DOHH2 (cell line): ENCODE measurements at regions not wholly inside any gene's neighbourhood (a gene's known extent, or its start where the extent isn't known, plus 50 kb on each side); places are given as distances from the start of the nearest gene placed in this dataset.

Source experiments
- H3F3A ChIP-seq: fragments of 200-600 bp; sonication (generic), shearing (Covaris generic); 2 replicates; pipeline ENCODE4 v1.6.0; 2016; ENCODE audit warnings: antibody characterized with exemption, mild to moderate bottlenecking; ENCODE audit not compliant: control insufficient read depth, insufficient read depth
- H3K27ac ChIP-seq: fragments of 200-600 bp; sonication (generic); 2 replicates; pipeline ENCODE4 v1.5.1; 2014; ENCODE audit warnings: low read depth, mild to moderate bottlenecking, low read length, moderate library complexity
- H3K27me3 ChIP-seq: fragments of 200-600 bp; sonication (generic); 2 replicates; pipeline ENCODE4 v1.6.1; 2014; ENCODE audit warnings: mild to moderate bottlenecking, low read length, mixed read lengths; ENCODE audit not compliant: control insufficient read depth
- H3K36me3 ChIP-seq: fragments of 200-600 bp; sonication (generic); 2 replicates; pipeline ENCODE4 v1.6.1; 2014; ENCODE audit warnings: mild to moderate bottlenecking, low read length, moderate library complexity, mixed read lengths; ENCODE audit not compliant: control insufficient read depth
- H3K4me1 ChIP-seq: fragments of 200-600 bp; sonication (generic); 2 replicates; pipeline ENCODE4 v1.6.1; 2014; ENCODE audit warnings: mild to moderate bottlenecking, low read length, mixed read lengths; ENCODE audit not compliant: control insufficient read depth
- H3K4me2 ChIP-seq: fragments of 200-600 bp; sonication (generic); 2 replicates; pipeline ENCODE4 v1.6.0; 2014; ENCODE audit warnings: mild to moderate bottlenecking, low read length, moderate library complexity
- H3K4me3 ChIP-seq: fragments of 200-600 bp; sonication (generic); 2 replicates; pipeline ENCODE4 v1.5.1; 2014; ENCODE audit warnings: mild to moderate bottlenecking, low read length, mixed read lengths
- H3K79me2 ChIP-seq: fragments of 200-600 bp; sonication (generic); 2 replicates; pipeline ENCODE4 v1.6.1; 2014; ENCODE audit warnings: mild to moderate bottlenecking, low read length, mixed read lengths; ENCODE audit not compliant: control insufficient read depth
- H3K9me2 ChIP-seq: fragments of 200-600 bp; sonication (generic); replicated peaks from 2 replicates; pipeline ENCODE4 v1.6.1; 2014; ENCODE audit warnings: mild to moderate bottlenecking, low read length, mixed read lengths; ENCODE audit not compliant: control insufficient read depth
- H3K9me3 ChIP-seq: fragments of 200-600 bp; sonication (generic); 2 replicates; pipeline ENCODE4 v1.6.1; 2014; ENCODE audit warnings: antibody characterized with exemption, low read length, mixed read lengths; ENCODE audit not compliant: control insufficient read depth, insufficient read depth
- H4K20me1 ChIP-seq: fragments of 200-600 bp; sonication (generic); 2 replicates; pipeline ENCODE4 v1.6.0; 2014; ENCODE audit warnings: low read depth, mild to moderate bottlenecking, antibody characterized with exemption, low read length, moderate library complexity; ENCODE audit not compliant: control insufficient read depth, insufficient read depth
- CTCF ChIP-seq: fragments of 200-600 bp; sonication (generic); IDR thresholded peaks from one replicate; pipeline ENCODE4 v1.5.1; 2014; ENCODE audit warnings: antibody characterized with exemption, mild to moderate bottlenecking, low read depth, low read length; ENCODE audit not compliant: poor library complexity, severe bottlenecking
- EZH2phosphoT487 ChIP-seq: fragments of 200-600 bp; sonication (generic); IDR thresholded peaks from 2 replicates; pipeline ENCODE4 v1.6.1; 2017; ENCODE audit warnings: borderline replicate concordance, mild to moderate bottlenecking, antibody characterized with exemption, low read length, moderate library complexity, mixed read lengths

DNA sequence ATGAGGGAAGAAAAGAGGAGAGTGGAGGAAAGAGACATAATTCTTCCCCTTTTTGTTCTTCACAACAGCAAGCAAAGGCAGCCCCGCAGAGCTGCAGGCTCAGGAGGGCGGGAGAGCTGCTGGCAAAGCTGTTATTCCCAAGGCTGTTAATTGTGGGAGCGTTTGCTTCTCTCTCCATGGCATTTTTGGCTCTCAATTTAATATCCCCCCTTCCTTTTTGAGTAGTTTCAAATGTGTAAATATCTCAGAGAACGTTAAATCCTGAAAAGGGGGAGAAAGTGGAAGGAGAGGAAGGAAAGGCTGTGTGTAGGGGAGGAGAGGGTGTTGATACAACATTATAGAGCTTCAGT lies 165.7 kb downstream of the NSG2 start:
- H3K4me1 ChIP-seq: no peaks in the 10 kb centered on the region
- no peak overlapping the region for H3K4me3 ChIP-seq
- no peaks in the 10 kb centered on the region for H3K79me2 ChIP-seq
- no peaks in the 10 kb centered on the region for H3F3A ChIP-seq
- H3K36me3 ChIP-seq: no peaks in the 10 kb centered on the region
- H4K20me1 ChIP-seq: no peaks in the 10 kb centered on the region
- H3K4me2 ChIP-seq: no peak overlapping the region
- no peaks in the 10 kb centered on the region for H3K9me3 ChIP-seq
- no peak overlapping the region for H3K27ac ChIP-seq
- TF ChIP-seq CTCF (no peak), EZH2phosphoT487 (no peak)
- no peaks in the 10 kb centered on the region for H3K9me2 ChIP-seq
- H3K27me3 ChIP-seq: no peaks in the 10 kb centered on the region

GRCh38 chr5:174217527-174217926 lies 172.0 kb downstream of the NSG2 start:
- H3K9me3 ChIP-seq: no peaks in the 10 kb centered on the region
- H3K4me1 ChIP-seq: no peaks in the 10 kb centered on the region
- H3F3A ChIP-seq: no peaks in the 10 kb centered on the region
- H3K27me3 ChIP-seq: no peaks in the 10 kb centered on the region
- H4K20me1 ChIP-seq: no peaks in the 10 kb centered on the region
- TF ChIP-seq CTCF (no peak), EZH2phosphoT487 (no peak)
- no peaks in the 10 kb centered on the region for H3K79me2 ChIP-seq
- H3K36me3 ChIP-seq: no peaks in the 10 kb centered on the region
- H3K4me3 ChIP-seq: no peak overlapping the region
- no peak overlapping the region for H3K4me2 ChIP-seq
- H3K27ac ChIP-seq: no peak overlapping the region
- H3K9me2 ChIP-seq: no peaks in the 10 kb centered on the region

GRCh38 chr5:174218162-174218561 lies 172.7 kb downstream of the NSG2 start:
- Histone ChIP-seq H3K4me2 (no peak overlapping the region), H3K79me2 (no peaks in the 10 kb centered on the region), H3K9me2 (no peaks in the 10 kb centered on the region), H4K20me1 (no peaks in the 10 kb centered on the region), H3K4me3 (no peak overlapping the region), H3K27me3 (no peaks in the 10 kb centered on the region), H3K4me1 (no peaks in the 10 kb centered on the region), H3F3A (no peaks in the 10 kb centered on the region), H3K36me3 (no peaks in the 10 kb centered on the region), H3K27ac (no peak overlapping the region), H3K9me3 (no peaks in the 10 kb centered on the region)
- TF ChIP-seq EZH2phosphoT487 (no peak), CTCF (no peak)

DNA sequence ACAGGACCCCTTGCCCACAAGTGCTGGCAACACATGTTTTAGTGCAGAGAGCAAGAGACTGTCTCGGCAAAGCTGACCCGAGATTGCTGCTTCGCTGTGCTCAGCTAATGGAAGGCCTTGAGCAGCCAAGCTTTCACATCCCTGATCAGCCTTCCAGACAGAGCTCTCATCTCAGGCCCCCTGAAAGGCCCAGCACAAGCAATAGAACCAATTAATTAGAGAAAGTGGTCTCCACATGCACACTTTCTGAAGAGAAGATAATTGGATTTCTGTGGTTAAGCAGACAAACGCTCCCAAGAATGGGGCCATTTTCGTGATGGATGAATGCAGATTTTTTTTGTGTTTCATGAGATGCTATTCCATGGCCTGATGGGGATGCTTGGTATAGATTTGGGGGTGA lies 174.9 kb downstream of the NSG2 start:
- Histone ChIP-seq H3F3A (no peaks in the 10 kb centered on the region), H3K27me3 (no peaks in the 10 kb centered on the region), H3K4me1 (no peaks in the 10 kb centered on the region), H4K20me1 (no peaks in the 10 kb centered on the region), H3K36me3 (no peaks in the 10 kb centered on the region), H3K9me3 (no peaks in the 10 kb centered on the region), H3K27ac (no peak overlapping the region), H3K79me2 (no peaks in the 10 kb centered on the region), H3K4me2 (no peak overlapping the region), H3K4me3 (no peak overlapping the region), H3K9me2 (no peaks in the 10 kb centered on the region)
- no peak for TF ChIP-seq EZH2phosphoT487
- TF ChIP-seq CTCF: no peak
